ENCODE measurements at regions not wholly inside any gene's neighbourhood (a gene's known extent, or its start where the extent isn't known, plus 50 kb on each side); places are given as distances from the start of the nearest gene placed in this dataset.

DNA sequence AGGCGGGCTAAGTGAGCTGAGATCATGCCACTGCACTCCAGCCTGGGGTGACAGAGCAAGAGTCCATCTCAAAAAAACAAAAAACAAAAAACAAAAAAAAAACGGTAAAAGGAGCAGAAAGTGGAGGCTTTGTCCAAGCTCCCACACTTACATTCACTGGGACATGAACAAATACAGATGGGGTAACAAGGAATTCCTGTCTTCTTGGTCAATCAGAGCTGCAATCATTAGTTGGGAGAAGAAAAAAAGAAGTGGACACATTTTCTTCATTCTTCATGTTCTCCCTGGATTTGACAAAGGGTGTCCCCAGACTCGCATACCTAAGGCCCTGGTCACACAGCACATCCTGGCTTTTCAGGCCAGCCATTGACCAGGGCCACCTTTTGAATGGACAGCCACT lies 124.6 kb downstream of the SOCS6 start:
- no peak for DNase-seq
- Histone ChIP-seq H3K27ac (no peak overlapping the region), H3K36me3 (no peaks in the 10 kb centered on the region), H3K4me3 (no peak overlapping the region), H3K27me3 (no peaks in the 10 kb centered on the region), H3K4me1 (peaks cover 0 to 6% (median 0%) of the 10 kb centered on the region in 4 donors), H3K9me3 (no peaks in the 10 kb centered on the region)
- 87 to 92% methylated on average over 3 of the region's 3 CpGs for WGBS, 2 donors
- intact Hi-C loops (cut with DNase I) = no loop called here
- TF ChIP-seq, protein P1, sequence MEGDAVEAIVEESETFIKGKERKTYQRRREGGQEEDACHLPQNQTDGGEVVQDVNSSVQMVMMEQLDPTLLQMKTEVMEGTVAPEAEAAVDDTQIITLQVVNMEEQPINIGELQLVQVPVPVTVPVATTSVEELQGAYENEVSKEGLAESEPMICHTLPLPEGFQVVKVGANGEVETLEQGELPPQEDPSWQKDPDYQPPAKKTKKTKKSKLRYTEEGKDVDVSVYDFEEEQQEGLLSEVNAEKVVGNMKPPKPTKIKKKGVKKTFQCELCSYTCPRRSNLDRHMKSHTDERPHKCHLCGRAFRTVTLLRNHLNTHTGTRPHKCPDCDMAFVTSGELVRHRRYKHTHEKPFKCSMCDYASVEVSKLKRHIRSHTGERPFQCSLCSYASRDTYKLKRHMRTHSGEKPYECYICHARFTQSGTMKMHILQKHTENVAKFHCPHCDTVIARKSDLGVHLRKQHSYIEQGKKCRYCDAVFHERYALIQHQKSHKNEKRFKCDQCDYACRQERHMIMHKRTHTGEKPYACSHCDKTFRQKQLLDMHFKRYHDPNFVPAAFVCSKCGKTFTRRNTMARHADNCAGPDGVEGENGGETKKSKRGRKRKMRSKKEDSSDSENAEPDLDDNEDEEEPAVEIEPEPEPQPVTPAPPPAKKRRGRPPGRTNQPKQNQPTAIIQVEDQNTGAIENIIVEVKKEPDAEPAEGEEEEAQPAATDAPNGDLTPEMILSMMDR (IDR thresholded peaks at IDR 0.05) = no peak
- TF ChIP-seq POLR2AphosphoS5 (IDR thresholded peaks at IDR 0.05) (no peak), EP300 (IDR thresholded peaks at IDR 0.05) (no peak), POLR2A (IDR thresholded peaks at IDR 0.05) (no peak)

DNA sequence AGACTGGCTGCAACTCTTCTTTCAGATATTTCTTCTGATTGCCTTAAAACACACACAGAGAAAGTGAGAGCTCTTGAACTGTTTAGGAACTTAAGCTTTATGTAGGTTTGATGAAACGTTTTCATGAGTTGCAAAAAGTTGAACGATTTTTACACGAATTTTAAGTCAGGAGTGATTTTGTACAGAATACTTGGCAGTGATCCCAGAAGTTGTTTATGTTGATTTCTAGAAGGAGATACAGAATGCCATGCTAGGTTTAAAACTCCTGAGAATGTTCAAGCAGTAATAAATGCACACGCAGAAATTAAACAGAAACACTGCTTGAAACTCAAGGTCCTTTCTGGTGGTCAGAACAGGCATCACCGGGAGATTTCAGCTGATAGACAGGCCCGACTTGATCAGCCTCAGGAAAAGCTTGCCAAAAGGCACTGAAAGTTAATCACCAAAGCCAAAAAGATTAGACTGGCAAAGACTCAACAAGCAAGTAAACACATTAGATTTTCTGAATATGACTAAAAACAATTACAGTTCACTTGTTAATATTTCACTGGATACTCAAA lies 123.1 kb downstream of the SOCS6 start:
- H3K4me1 ChIP-seq = peaks cover 0 to 6% (median 0%) of the 10 kb centered on the region in 4 donors
- H3K27ac ChIP-seq = no peak overlapping the region
- DNase-seq = no peak
- intact Hi-C loops (cut with DNase I) = no loop called here
- TF ChIP-seq POLR2A (IDR thresholded peaks at IDR 0.05) (no peak), POLR2AphosphoS5 (IDR thresholded peaks at IDR 0.05) (no peak), EP300 (IDR thresholded peaks at IDR 0.05) (no peak)
- TF ChIP-seq, protein P1 (IDR thresholded peaks at IDR 0.05) = no peak
- H3K36me3 ChIP-seq = no peaks in the 10 kb centered on the region
- no peaks in the 10 kb centered on the region for H3K9me3 ChIP-seq
- no peak overlapping the region for H3K4me3 ChIP-seq
- WGBS, 2 donors = 39 to 68% methylated on average over 6 of the region's 6 CpGs
- H3K27me3 ChIP-seq = no peaks in the 10 kb centered on the region

DNA sequence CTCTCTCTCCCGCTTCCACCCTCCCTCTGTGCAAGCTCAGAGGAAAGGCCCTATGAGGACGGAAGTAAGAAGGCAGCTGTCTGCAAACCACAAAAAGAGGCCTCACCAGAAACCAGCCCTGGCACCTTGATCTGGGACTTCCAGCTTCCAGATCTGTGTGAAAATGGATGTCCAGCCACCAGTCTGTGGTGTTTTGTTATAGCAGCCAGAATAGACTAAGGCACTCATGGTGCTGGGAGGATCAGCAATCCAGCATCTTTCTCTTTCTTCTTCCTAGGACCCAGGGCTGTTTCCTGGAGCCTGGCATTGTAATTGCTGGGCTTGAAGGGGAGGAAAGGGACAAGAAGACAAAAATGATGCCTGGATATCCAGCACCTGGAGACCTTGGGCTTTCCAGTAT lies 122.5 kb downstream of the SOCS6 start:
- H3K27me3 ChIP-seq = no peaks in the 10 kb centered on the region
- H3K36me3 ChIP-seq = no peaks in the 10 kb centered on the region
- H3K4me3 ChIP-seq = no peak overlapping the region
- peaks cover 0 to 6% (median 0%) of the 10 kb centered on the region in 4 donors for H3K4me1 ChIP-seq
- H3K9me3 ChIP-seq = no peaks in the 10 kb centered on the region
- TF ChIP-seq POLR2AphosphoS5 (IDR thresholded peaks at IDR 0.05) (no peak), EP300 (IDR thresholded peaks at IDR 0.05) (no peak), POLR2A (IDR thresholded peaks at IDR 0.05) (no peak)
- TF ChIP-seq, protein P1 (IDR thresholded peaks at IDR 0.05) = no peak
- no peak overlapping the region for H3K27ac ChIP-seq
- 92 to 94% methylated on average over 2 of the region's 2 CpGs for WGBS, 2 donors
- intact Hi-C loops (cut with DNase I) = no loop called here
- no peak for DNase-seq

GRCh38 chr18:70405052-70405451 lies 116.2 kb downstream of the SOCS6 start:
- Histone ChIP-seq H3K27me3 (no peaks in the 10 kb centered on the region), H3K27ac (no peak overlapping the region), H3K36me3 (no peaks in the 10 kb centered on the region), H3K4me3 (no peak overlapping the region), H3K4me1 (no peaks in the 10 kb centered on the region), H3K9me3 (no peaks in the 10 kb centered on the region)
- no peak for TF ChIP-seq POLR2AphosphoS5 (IDR thresholded peaks at IDR 0.05)
- TF ChIP-seq POLR2A (IDR thresholded peaks at IDR 0.05) = no peak
- TF ChIP-seq, protein P1 (IDR thresholded peaks at IDR 0.05) = no peak
- TF ChIP-seq EP300 (IDR thresholded peaks at IDR 0.05) = no peak
- intact Hi-C loops (cut with DNase I) = no loop called here
- 84 to 90% methylated on average over 3 of the region's 3 CpGs for WGBS, 2 donors
- DNase-seq = no peak

GRCh38 chr18:70400476-70400875 lies 111.6 kb downstream of the SOCS6 start:
- TF ChIP-seq EP300 (IDR thresholded peaks at IDR 0.05) (no peak), POLR2AphosphoS5 (IDR thresholded peaks at IDR 0.05) (no peak), POLR2A (IDR thresholded peaks at IDR 0.05) (no peak)
- TF ChIP-seq, protein P1 (IDR thresholded peaks at IDR 0.05) = no peak
- H3K27me3 ChIP-seq = no peaks in the 10 kb centered on the region
- 81 to 88% methylated on average over 6 of the region's 6 CpGs for WGBS, 2 donors
- no peak overlapping the region for H3K27ac ChIP-seq
- intact Hi-C loops (cut with DNase I) = no loop called here
- H3K4me1 ChIP-seq = no peaks in the 10 kb centered on the region
- no peak for DNase-seq
- H3K4me3 ChIP-seq = no peak overlapping the region
- no peaks in the 10 kb centered on the region for H3K9me3 ChIP-seq
- no peaks in the 10 kb centered on the region for H3K36me3 ChIP-seq
